Endothelial cell of umbilical vein (primary cell): ENCODE measurements at regions not wholly inside any gene's neighbourhood (a gene's known extent, or its start where the extent isn't known, plus 50 kb on each side); places are given as distances from the start of the nearest gene placed in this dataset.

Experiments used
- CTCF ChIP-seq, 2 donors: IDR thresholded peaks; 1 replicate in 1 of 2; 2 replicates in 1 of 2; pipeline ENCODE4 v1.5.1; 2011; ENCODE audit warnings: low read length in 2 of 2, mild to moderate bottlenecking in 2 of 2, moderate library complexity in 2 of 2, control low read depth in 1 of 2, inconsistent platforms in 1 of 2, low read depth in 1 of 2; ENCODE audit not compliant: insufficient read depth in 1 of 2; ENCODE audit errors: extremely low read depth in 1 of 2
- EZH2 ChIP-seq: IDR thresholded peaks from 2 replicates; pipeline ENCODE4 v1.6.1; 2012; ENCODE audit warnings: borderline replicate concordance, low read depth, mild to moderate bottlenecking, moderate library complexity, low read length, inconsistent platforms; ENCODE audit not compliant: severe bottlenecking
- FOS ChIP-seq: IDR thresholded peaks from 2 replicates; pipeline ENCODE4 v1.6.1; 2011; ENCODE audit warnings: mild to moderate bottlenecking, low read length, moderate library complexity, borderline replicate concordance; ENCODE audit not compliant: insufficient read depth
- MYC ChIP-seq: IDR thresholded peaks from one replicate; pipeline ENCODE4 v1.6.1; 2011; ENCODE audit warnings: mild to moderate bottlenecking, low read depth, low read length
- POLR2A ChIP-seq: IDR thresholded peaks from 2 replicates; pipeline ENCODE4 v1.6.1; 2012; ENCODE audit warnings: low read depth, mild to moderate bottlenecking, control low read depth, low read length
- POLR2AphosphoS5 ChIP-seq: IDR thresholded peaks from 2 replicates; pipeline ENCODE4 v1.6.1; 2012; ENCODE audit warnings: low read depth, mild to moderate bottlenecking, control low read depth, low read length, moderate library complexity; ENCODE audit not compliant: insufficient read depth
- TF ChIP-seq, protein P1 (sequence below): IDR thresholded peaks from 2 replicates; pipeline ENCODE4 v1.6.1; 2011; ENCODE audit not compliant: insufficient read depth, insufficient read length

DNA sequence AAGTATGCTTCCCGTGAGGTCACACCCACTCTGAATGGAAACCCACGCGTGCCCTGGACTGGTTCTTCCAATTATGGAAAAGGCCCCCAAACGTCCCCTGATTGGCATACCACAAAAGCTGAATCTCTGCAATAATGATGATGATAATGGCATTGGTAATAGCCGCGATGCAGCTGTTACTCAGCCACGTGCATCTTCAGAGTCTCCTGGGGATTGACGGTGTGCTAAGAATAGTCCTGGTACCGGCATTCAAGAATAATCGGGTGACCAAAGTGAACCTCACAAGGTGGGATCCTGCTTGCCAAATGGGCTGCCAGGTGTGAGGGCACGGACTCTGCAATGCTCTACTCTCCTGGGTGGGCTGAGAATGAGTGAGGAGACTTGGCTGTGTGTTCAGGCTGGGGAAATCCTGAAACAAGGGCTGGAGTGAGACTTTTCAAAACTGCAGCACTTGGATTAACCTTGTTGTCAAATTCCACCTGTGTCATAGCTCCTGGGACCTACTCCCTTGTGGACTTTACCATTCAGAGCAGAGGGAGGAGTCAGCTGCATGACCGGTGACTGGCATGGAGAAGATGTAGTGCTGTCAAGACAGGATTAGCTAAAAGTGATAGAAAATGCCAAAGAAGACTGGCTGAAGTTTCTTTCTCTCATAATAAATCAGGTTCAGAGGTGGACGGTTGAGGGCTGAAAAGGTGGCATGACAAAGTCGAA, 615.4 kb downstream of the MID1IP1 start:
- no peak for TF ChIP-seq CTCF (IDR thresholded peaks at IDR 0.05; ENCODE audit: extremely low read depth in 1 of 2, insufficient read depth in 1 of 2, low read depth in 1 of 2, low read length in 2 of 2)
- TF ChIP-seq POLR2A = no peak
- no peak for TF ChIP-seq POLR2AphosphoS5
- TF ChIP-seq FOS = no peak
- TF ChIP-seq, protein P1, sequence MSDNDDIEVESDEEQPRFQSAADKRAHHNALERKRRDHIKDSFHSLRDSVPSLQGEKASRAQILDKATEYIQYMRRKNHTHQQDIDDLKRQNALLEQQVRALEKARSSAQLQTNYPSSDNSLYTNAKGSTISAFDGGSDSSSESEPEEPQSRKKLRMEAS = no peak
- TF ChIP-seq EZH2 = no peak
- no peak for TF ChIP-seq MYC
